Gastroesophageal sphincter (tissue), 4 donors: ENCODE measurements at regions not wholly inside any gene's neighbourhood (a gene's known extent, or its start where the extent isn't known, plus 50 kb on each side); places are given as distances from the start of the nearest gene placed in this dataset.

Experiments used
- ATAC-seq: fragments of 150-250 bp; one replicate; pipeline ENCODE4 v1.9.1; 2016; ENCODE audit warnings: mild to moderate bottlenecking, moderate library complexity
- H3K27ac ChIP-seq, 4 donors: fragments of 200-600 bp; sonication (generic) in 3 of 4; 1 replicate in 3 of 4; 2 replicates in 1 of 4; pipeline ENCODE4 v1.5.1; 2016 to 2019
- H3K27me3 ChIP-seq: fragments of 200-600 bp; sonication (generic); one replicate; pipeline ENCODE4 v1.5.1; 2019
- H3K36me3 ChIP-seq, 2 donors: fragments of 200-600 bp; sonication (generic); one replicate each; pipeline ENCODE4 v1.5.1; 2019; ENCODE audit warnings: control low read depth in 1 of 2
- H3K4me1 ChIP-seq, 3 donors: fragments of 200-600 bp; sonication (generic); 1 replicate in 2 of 3; 2 replicates in 1 of 3; pipeline ENCODE4 v1.5.1; 2016 to 2019; ENCODE audit warnings: control low read depth in 2 of 3
- H3K4me3 ChIP-seq, 2 donors: fragments of 200-600 bp; sonication (generic); one replicate each; pipeline ENCODE4 v1.5.1; 2019; ENCODE audit warnings: mild to moderate bottlenecking in 1 of 2, moderate library complexity in 1 of 2
- H3K9me3 ChIP-seq, 3 donors: fragments of 200-600 bp; sonication (generic); one replicate each; pipeline ENCODE4 v1.5.1; 2017 to 2019; ENCODE audit warnings: control low read depth in 2 of 3
- EP300 ChIP-seq: sonication (generic); formaldehyde crosslinking; IDR thresholded peaks from one replicate; pipeline ENCODE4 v1.6.1; 2017; ENCODE audit warnings: antibody characterized with exemption, mild to moderate bottlenecking
- POLR2A ChIP-seq, 2 donors: fragments of 450-650 bp; IDR thresholded peaks; one replicate each; pipeline ENCODE4 v1.6.1; 2017; ENCODE audit warnings: antibody characterized with exemption in 2 of 2, mild to moderate bottlenecking in 2 of 2, moderate library complexity in 1 of 2
- POLR2AphosphoS5 ChIP-seq: sonication (generic); formaldehyde crosslinking; IDR thresholded peaks from one replicate; pipeline ENCODE4 v1.6.1; 2017; ENCODE audit warnings: antibody characterized with exemption
- WGBS, 2 donors: methylation state at CpG; one replicate each; pipeline ENCODE4 v1.1.5; 2018; ENCODE audit warnings: low coverage in 1 of 2; 5-methylcytosine and 5-hydroxymethylcytosine counted together
- TF ChIP-seq, protein P1 (sequence below), 4 experiments: fragments of 200-600 bp in 2 of 4; fragments of 450-650 bp in 2 of 4; sonication (generic) in 1 of 4; IDR thresholded peaks; one replicate each; pipeline ENCODE4 v1.5.1; 2017 to 2019; ENCODE audit warnings: antibody characterized with exemption in 4 of 4, mild to moderate bottlenecking in 2 of 4, moderate library complexity in 2 of 4

DNA sequence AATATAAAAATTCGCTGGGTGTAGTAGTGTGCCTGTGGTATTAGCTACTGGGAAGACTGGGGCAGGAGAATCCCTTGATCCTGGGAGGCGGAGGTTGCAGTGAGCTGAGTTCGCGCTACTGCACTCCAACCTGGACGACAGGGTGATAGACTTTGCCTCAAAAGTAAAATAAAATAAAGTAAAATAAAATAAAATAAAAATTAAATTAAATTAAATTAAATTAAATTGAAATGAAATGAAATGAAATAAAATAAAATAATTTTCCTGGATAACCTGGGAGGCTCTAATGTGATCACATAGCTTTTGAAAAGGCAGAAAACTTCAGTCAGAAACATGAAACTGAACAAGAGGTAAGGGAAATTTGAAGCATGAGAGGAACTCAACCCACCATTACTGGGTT, 818.4 kb upstream of the ATXN7L3B start:
- Histone ChIP-seq H3K4me1 (no peaks in the 10 kb centered on the region), H3K4me3 (no peak overlapping the region), H3K36me3 (no peaks in the 10 kb centered on the region), H3K9me3 (no peaks in the 10 kb centered on the region), H3K27ac (no peak overlapping the region), H3K27me3 (no peaks in the 10 kb centered on the region)
- ATAC-seq = no peak
- 95% methylated on average over 5 of the region's 5 CpGs for WGBS, 2 donors
- no peak for TF ChIP-seq EP300
- TF ChIP-seq POLR2A (IDR thresholded peaks at IDR 0.05) = no peak
- no peak for TF ChIP-seq POLR2AphosphoS5
- TF ChIP-seq, protein P1, sequence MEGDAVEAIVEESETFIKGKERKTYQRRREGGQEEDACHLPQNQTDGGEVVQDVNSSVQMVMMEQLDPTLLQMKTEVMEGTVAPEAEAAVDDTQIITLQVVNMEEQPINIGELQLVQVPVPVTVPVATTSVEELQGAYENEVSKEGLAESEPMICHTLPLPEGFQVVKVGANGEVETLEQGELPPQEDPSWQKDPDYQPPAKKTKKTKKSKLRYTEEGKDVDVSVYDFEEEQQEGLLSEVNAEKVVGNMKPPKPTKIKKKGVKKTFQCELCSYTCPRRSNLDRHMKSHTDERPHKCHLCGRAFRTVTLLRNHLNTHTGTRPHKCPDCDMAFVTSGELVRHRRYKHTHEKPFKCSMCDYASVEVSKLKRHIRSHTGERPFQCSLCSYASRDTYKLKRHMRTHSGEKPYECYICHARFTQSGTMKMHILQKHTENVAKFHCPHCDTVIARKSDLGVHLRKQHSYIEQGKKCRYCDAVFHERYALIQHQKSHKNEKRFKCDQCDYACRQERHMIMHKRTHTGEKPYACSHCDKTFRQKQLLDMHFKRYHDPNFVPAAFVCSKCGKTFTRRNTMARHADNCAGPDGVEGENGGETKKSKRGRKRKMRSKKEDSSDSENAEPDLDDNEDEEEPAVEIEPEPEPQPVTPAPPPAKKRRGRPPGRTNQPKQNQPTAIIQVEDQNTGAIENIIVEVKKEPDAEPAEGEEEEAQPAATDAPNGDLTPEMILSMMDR (IDR thresholded peaks at IDR 0.05) = no peak

DNA sequence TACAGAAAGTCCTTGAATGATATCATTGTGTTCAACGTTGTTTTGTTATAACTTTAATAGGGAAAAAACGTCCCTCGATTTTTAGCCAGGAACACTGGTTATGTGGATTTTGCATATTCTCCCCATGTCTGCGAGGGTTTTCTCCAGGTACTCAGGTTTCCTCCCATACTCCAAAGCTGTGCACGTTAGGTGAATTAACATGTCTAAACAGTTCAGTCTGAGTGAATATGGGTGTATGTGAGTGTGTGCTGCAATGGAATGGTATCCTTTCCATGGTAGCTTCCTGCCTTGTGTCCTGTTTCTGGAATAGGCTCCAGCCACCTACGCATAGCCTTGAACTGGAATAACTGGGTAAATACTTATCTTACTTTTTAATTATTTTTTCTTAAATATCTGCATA, 810.8 kb upstream of the ATXN7L3B start:
- Histone ChIP-seq H3K4me1 (no peaks in the 10 kb centered on the region), H3K9me3 (no peaks in the 10 kb centered on the region), H3K27me3 (no peaks in the 10 kb centered on the region), H3K4me3 (no peak overlapping the region), H3K27ac (no peak overlapping the region), H3K36me3 (no peaks in the 10 kb centered on the region)
- 61 to 86% methylated on average over 3 to 6 of the region's 6 CpGs for WGBS, 2 donors
- TF ChIP-seq, protein P1 (IDR thresholded peaks at IDR 0.05) = no peak
- no peak for TF ChIP-seq POLR2AphosphoS5
- no peak for TF ChIP-seq EP300
- no peak for TF ChIP-seq POLR2A (IDR thresholded peaks at IDR 0.05)
- ATAC-seq = no peak

DNA sequence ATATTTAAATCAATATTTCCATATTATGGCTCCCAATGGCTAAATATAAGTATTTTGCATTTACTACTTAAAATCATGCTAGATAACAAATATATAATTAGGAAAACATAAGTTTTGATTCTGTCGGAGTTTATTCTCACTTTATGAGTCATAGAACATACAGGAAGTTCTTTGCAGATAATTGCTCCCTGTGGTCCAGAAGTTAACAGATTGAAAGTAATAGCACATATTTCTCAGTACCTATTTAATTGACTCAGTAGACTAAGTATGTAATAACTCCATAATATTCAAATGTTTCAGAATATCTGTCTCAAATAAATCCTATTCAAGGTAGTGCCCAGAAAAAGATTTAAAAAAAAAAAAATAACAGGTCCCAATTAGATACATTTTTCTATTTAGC, 806.0 kb upstream of the ATXN7L3B start:
- H3K9me3 ChIP-seq = no peaks in the 10 kb centered on the region
- no peak for TF ChIP-seq EP300
- no peak for TF ChIP-seq POLR2A (IDR thresholded peaks at IDR 0.05)
- no peak for TF ChIP-seq POLR2AphosphoS5
- TF ChIP-seq, protein P1 (IDR thresholded peaks at IDR 0.05) = no peak
- H3K36me3 ChIP-seq = no peaks in the 10 kb centered on the region
- WGBS, 2 donors = 77 to 80% methylated on average over 1 of the region's 1 CpG
- H3K27me3 ChIP-seq = no peaks in the 10 kb centered on the region
- no peaks in the 10 kb centered on the region for H3K4me1 ChIP-seq
- no peak overlapping the region for H3K27ac ChIP-seq
- no peak overlapping the region for H3K4me3 ChIP-seq
- no peak for ATAC-seq

DNA sequence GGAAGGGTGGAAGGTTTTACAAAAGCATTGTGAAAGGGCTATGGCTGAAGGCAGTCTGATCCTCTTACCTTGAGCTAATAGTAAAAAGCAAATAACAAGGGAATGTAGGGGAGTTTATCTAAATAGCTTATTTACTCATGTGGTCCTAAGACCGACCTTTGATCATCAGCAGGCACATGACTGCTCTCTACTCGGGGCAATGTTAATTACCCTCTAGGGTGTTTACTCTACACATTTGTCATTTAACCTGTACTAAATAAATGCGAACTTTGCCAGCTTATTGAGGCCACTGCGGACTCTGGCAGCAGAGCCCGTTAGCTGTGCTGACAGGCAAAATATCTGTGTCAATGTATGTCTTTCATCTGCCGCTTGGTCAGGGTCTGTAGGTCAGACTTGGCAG, 768.3 kb upstream of the ATXN7L3B start:
- Histone ChIP-seq H3K4me1 (no peaks in the 10 kb centered on the region), H3K27me3 (no peaks in the 10 kb centered on the region), H3K36me3 (no peaks in the 10 kb centered on the region), H3K27ac (no peak overlapping the region), H3K9me3 (peaks cover 0 to 17% (median 0%) of the 10 kb centered on the region in 3 donors), H3K4me3 (no peak overlapping the region)
- TF ChIP-seq POLR2A (IDR thresholded peaks at IDR 0.05) = no peak
- TF ChIP-seq, protein P1 (IDR thresholded peaks at IDR 0.05) = no peak
- TF ChIP-seq EP300 = no peak
- no peak for TF ChIP-seq POLR2AphosphoS5
- no peak for ATAC-seq
- 24 to 52% methylated on average over 6 of the region's 6 CpGs for WGBS, 2 donors

DNA sequence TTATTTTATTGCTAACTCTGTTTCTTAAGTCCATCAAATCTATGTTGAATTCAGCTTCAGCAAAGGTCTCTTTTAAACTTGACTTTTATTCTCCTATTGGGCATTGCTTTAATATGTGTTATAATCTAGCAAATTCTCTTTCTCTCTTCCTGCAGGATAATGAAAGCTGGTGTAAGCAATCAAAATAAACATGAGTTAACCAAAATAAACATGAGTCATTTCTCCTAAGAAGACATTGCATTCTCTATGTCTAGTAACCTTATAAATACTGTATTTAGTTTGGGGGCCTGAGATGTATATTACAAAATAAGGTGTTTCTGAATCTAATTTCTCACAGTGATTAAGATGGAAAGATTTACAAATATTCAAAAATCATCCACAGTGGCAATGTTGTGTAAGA, 739.1 kb upstream of the ATXN7L3B start:
- peaks cover 0 to 9% (median 0%) of the 10 kb centered on the region in 3 donors for H3K9me3 ChIP-seq
- no peaks in the 10 kb centered on the region for H3K27me3 ChIP-seq
- H3K36me3 ChIP-seq = no peaks in the 10 kb centered on the region
- no peak for ATAC-seq
- TF ChIP-seq EP300 = no peak
- H3K4me3 ChIP-seq = no peak overlapping the region
- H3K27ac ChIP-seq = no peak overlapping the region
- no peaks in the 10 kb centered on the region for H3K4me1 ChIP-seq
